Colonic mucosa (tissue), 4 donors: ENCODE measurements at regions not wholly inside any gene's neighbourhood (a gene's known extent, or its start where the extent isn't known, plus 50 kb on each side); places are given as distances from the start of the nearest gene placed in this dataset.

Source experiments
- DNase-seq: peaks from one replicate; pipeline ENCODE4 v3.0.0-alpha.2; 2020
- H3K27ac ChIP-seq: fragments of 200-600 bp; one replicate; pipeline ENCODE4 v1.8.0; 2021
- H3K27me3 ChIP-seq: fragments of 200-600 bp; one replicate; pipeline ENCODE4 v1.8.0; 2021
- H3K36me3 ChIP-seq: fragments of 200-600 bp; one replicate; pipeline ENCODE4 v1.8.0; 2021
- H3K4me1 ChIP-seq: fragments of 200-600 bp; one replicate; pipeline ENCODE4 v1.8.0; 2021; ENCODE audit warnings: mild to moderate bottlenecking
- H3K4me3 ChIP-seq: fragments of 200-600 bp; one replicate; pipeline ENCODE4 v1.8.0; 2021
- H3K9ac ChIP-seq, 2 donors: one replicate each; pipeline ENCODE4 v1.7.0; 2013; ENCODE audit warnings: control low read depth in 2 of 2, low read depth in 2 of 2, low read length in 2 of 2
- H3K9me3 ChIP-seq: fragments of 200-600 bp; one replicate; pipeline ENCODE4 v1.8.0; 2021
- intact Hi-C: fragments of 100-400 bp; cut with DNase I; formaldehyde crosslinking; loops from one replicate; pipeline ENCODE4 v1.14.1; 2022
- TF ChIP-seq, protein P1 (sequence below): fragments of 200-600 bp; IDR thresholded peaks from one replicate; pipeline ENCODE4 v1.8.0; 2022; ENCODE audit warnings: antibody characterized with exemption, mild to moderate bottlenecking
- donor health status: healthy.
- donor health status: DM: no; HTN: no; CAD: no.
- donor health status: DM: no; HTN: no; CAD: no.

- DNase-seq = no peak
- H3K4me1 ChIP-seq = no peaks in the 10 kb centered on the region
- no peak overlapping the region for H3K27ac ChIP-seq
- no peak overlapping the region for H3K4me3 ChIP-seq
- H3K9ac ChIP-seq = no peak overlapping the region
- TF ChIP-seq, protein P1, sequence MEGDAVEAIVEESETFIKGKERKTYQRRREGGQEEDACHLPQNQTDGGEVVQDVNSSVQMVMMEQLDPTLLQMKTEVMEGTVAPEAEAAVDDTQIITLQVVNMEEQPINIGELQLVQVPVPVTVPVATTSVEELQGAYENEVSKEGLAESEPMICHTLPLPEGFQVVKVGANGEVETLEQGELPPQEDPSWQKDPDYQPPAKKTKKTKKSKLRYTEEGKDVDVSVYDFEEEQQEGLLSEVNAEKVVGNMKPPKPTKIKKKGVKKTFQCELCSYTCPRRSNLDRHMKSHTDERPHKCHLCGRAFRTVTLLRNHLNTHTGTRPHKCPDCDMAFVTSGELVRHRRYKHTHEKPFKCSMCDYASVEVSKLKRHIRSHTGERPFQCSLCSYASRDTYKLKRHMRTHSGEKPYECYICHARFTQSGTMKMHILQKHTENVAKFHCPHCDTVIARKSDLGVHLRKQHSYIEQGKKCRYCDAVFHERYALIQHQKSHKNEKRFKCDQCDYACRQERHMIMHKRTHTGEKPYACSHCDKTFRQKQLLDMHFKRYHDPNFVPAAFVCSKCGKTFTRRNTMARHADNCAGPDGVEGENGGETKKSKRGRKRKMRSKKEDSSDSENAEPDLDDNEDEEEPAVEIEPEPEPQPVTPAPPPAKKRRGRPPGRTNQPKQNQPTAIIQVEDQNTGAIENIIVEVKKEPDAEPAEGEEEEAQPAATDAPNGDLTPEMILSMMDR = no peak
- no peaks in the 10 kb centered on the region for H3K9me3 ChIP-seq
- intact Hi-C loops = no loop called here
- no peaks in the 10 kb centered on the region for H3K27me3 ChIP-seq
- no peaks in the 10 kb centered on the region for H3K36me3 ChIP-seq
These were observed 1392.0 kb downstream of the TECRL start for GRCh38 chr4:63017300-63017699.

DNA sequence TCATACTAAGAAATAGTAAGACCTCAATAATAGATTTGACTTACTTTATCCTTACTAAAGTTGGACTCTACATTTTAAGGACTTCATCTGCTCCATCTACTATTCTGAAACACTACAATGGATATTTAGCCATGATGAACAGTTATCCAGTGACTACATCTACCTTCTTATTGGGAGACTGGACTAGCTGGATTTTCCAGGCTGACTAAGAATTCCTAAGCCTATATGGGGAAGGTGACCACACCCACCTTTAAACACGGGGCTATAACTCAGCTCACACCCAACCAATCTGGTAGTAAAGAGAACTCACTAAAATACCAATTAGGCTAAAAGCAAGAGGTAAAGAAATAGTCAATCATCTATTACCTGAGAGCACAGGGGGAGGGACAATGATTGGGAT, 1438.4 kb downstream of the TECRL start:
- Histone ChIP-seq H3K27ac (no peak overlapping the region), H3K4me1 (no peaks in the 10 kb centered on the region), H3K4me3 (no peak overlapping the region), H3K27me3 (no peaks in the 10 kb centered on the region), H3K9me3 (no peaks in the 10 kb centered on the region), H3K36me3 (no peaks in the 10 kb centered on the region), H3K9ac (no peak overlapping the region)
- intact Hi-C loops = no loop called here
- TF ChIP-seq, protein P1 = no peak
- DNase-seq = no peak

DNA sequence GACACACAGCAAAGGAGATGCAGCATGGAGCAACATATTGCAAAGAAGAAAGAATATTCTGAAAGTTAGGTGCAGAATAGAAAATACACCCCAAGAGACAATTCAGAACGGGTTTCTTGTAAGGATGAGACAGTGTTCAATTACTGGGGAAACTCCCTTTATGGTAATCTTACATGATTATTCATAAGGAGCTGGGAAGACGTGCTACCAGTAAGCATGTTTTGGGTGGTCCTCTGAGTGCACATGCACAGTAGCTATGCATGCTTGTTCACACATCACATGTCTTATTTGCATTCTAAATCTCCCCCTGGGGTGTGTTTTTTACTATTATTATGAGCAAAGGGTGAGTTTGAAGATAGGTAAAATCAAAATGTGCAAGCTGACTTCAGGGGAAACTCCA, 1448.8 kb downstream of the TECRL start:
- H3K9ac ChIP-seq = no peak overlapping the region
- H3K4me1 ChIP-seq = no peaks in the 10 kb centered on the region
- no peaks in the 10 kb centered on the region for H3K9me3 ChIP-seq
- intact Hi-C loops = no loop called here
- no peaks in the 10 kb centered on the region for H3K27me3 ChIP-seq
- TF ChIP-seq, protein P1 = no peak
- H3K36me3 ChIP-seq = no peaks in the 10 kb centered on the region
- DNase-seq = no peak
- no peak overlapping the region for H3K27ac ChIP-seq
- H3K4me3 ChIP-seq = no peak overlapping the region

DNA sequence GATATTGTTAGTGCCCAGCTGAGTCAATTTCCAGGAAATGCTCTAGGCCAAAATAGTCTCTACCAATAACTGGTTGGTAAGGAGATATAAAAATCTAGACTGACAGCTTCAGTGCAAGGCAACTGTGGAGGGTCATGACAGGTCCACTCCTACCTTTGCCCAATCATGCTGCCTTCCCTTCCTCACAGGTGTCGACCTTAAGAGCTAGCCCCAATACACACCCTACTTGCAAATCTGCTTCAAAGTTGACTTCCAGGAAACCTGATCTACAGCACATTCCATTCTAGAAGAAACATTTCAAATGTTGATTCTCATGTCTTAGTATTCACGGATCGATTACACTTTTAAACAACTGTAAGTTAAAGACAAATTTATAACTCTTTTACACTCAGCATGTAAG, 1455.5 kb downstream of the TECRL start:
- Histone ChIP-seq H3K4me3 (no peak overlapping the region), H3K9ac (no peak overlapping the region), H3K36me3 (no peaks in the 10 kb centered on the region), H3K9me3 (no peaks in the 10 kb centered on the region), H3K27ac (no peak overlapping the region), H3K27me3 (no peaks in the 10 kb centered on the region), H3K4me1 (no peaks in the 10 kb centered on the region)
- TF ChIP-seq, protein P1 = no peak
- no peak for DNase-seq
- intact Hi-C loops = no loop called here

- H3K36me3 ChIP-seq = no peaks in the 10 kb centered on the region
- no peaks in the 10 kb centered on the region for H3K27me3 ChIP-seq
- intact Hi-C loops = no loop called here
These were observed 1456.9 kb downstream of the TECRL start for GRCh38 chr4:62952366-62952765.

More at GRCh38 chr4:62952366-62952765, 1456.9 kb downstream of the TECRL start:
- H3K9me3 ChIP-seq = no peaks in the 10 kb centered on the region
- TF ChIP-seq, protein P1 = no peak
- no peaks in the 10 kb centered on the region for H3K4me1 ChIP-seq
- no peak overlapping the region for H3K4me3 ChIP-seq
- no peak for DNase-seq
- no peak overlapping the region for H3K27ac ChIP-seq
- no peak overlapping the region for H3K9ac ChIP-seq
